ENCODE measurements at regions not wholly inside any gene's neighbourhood (a gene's known extent, or its start where the extent isn't known, plus 50 kb on each side); places are given as distances from the start of the nearest gene placed in this dataset.

GRCh38 chr7:116340201-116340847, 130.0 kb downstream of the TES start:
- Histone ChIP-seq H3K9ac (ENCODE audit: low read depth in 1 of 2, low read length in 2 of 2) (no peak overlapping the region), H3K36me3 (ENCODE audit: control insufficient read depth in 4 of 4, insufficient read depth in 3 of 4, low read depth in 1 of 4, low read length in 3 of 4) (no peaks in the 10 kb centered on the region), H3K4me1 (ENCODE audit: control insufficient read depth in 4 of 4, insufficient read depth in 4 of 4, low read length in 3 of 4) (peaks cover 3 to 12% (median 7%) of the 10 kb centered on the region in 4 donors), H3K27me3 (ENCODE audit: control insufficient read depth in 4 of 4, insufficient read depth in 4 of 4, low read length in 3 of 4) (no peaks in the 10 kb centered on the region), H3K4me3 (ENCODE audit: low read depth in 1 of 3, low read length in 3 of 3) (no peak overlapping the region), H3K9me3 (ENCODE audit: control insufficient read depth in 4 of 4, low read length in 3 of 4) (no peaks in the 10 kb centered on the region), H3K27ac (ENCODE audit: low read depth in 1 of 2, low read length in 2 of 2) (no peak overlapping the region)
- TF ChIP-seq EGR1 (IDR thresholded peaks at IDR 0.05; ENCODE audit: low read depth in 2 of 2) (no peak), ZBTB33 (IDR thresholded peaks at IDR 0.05) (no peak), CTCF (IDR thresholded peaks at IDR 0.05; ENCODE audit: low read depth, low read length, missing input control) (no peak), FOXA1 (IDR thresholded peaks at IDR 0.05) (no peak), HNF4A (conservative IDR thresholded peaks at IDR 0.05) (no peak), REST (IDR thresholded peaks at IDR 0.05) (no peak), RXRA (IDR thresholded peaks at IDR 0.05) (no peak), FOXA2 (IDR thresholded peaks at IDR 0.05) (no peak), JUND (IDR thresholded peaks at IDR 0.05) (no peak), TAF1 (conservative IDR thresholded peaks at IDR 0.05) (no peak), YY1 (IDR thresholded peaks at IDR 0.05) (no peak), HNF4G (IDR thresholded peaks at IDR 0.05) (no peak)
- no peak for DNase-seq (ENCODE audit: low spot score)
- WGBS, result 75% methylated on average over 4 of the region's 4 CpGs

- Histone ChIP-seq H3K9ac (ENCODE audit: low read depth in 1 of 2, low read length in 2 of 2) (no peak overlapping the region), H3K4me3 (ENCODE audit: low read depth in 1 of 3, low read length in 3 of 3) (no peak overlapping the region), H3K27ac (ENCODE audit: low read depth in 1 of 2, low read length in 2 of 2) (no peak overlapping the region), H3K9me3 (ENCODE audit: control insufficient read depth in 4 of 4, low read length in 3 of 4) (no peaks in the 10 kb centered on the region), H3K36me3 (ENCODE audit: control insufficient read depth in 4 of 4, insufficient read depth in 3 of 4, low read depth in 1 of 4, low read length in 3 of 4) (no peaks in the 10 kb centered on the region), H3K4me1 (ENCODE audit: control insufficient read depth in 4 of 4, insufficient read depth in 4 of 4, low read length in 3 of 4) (peaks cover 3 to 12% (median 7%) of the 10 kb centered on the region in 4 donors), H3K27me3 (ENCODE audit: control insufficient read depth in 4 of 4, insufficient read depth in 4 of 4, low read length in 3 of 4) (no peaks in the 10 kb centered on the region)
- 89% methylated on average over 9 of the region's 9 CpGs for WGBS
- no peak for DNase-seq (ENCODE audit: low spot score)
- TF ChIP-seq SP1 (IDR thresholded peaks at IDR 0.05) (no peak), CTCF (IDR thresholded peaks at IDR 0.05; ENCODE audit: low read depth, low read length, missing input control) (peak; percentile 21), FOXA1 (IDR thresholded peaks at IDR 0.05) (no peak), RAD21 (IDR thresholded peaks at IDR 0.05) (peak; percentile 65 to 73), JUND (IDR thresholded peaks at IDR 0.05) (no peak), ATF3 (IDR thresholded peaks at IDR 0.05) (no peak), MAX (IDR thresholded peaks at IDR 0.05) (no peak), YY1 (IDR thresholded peaks at IDR 0.05) (no peak)
These were observed 130.9 kb downstream of the TES start for GRCh38 chr7:116340943-116341907.
